ENCODE measurements at regions not wholly inside any gene's neighbourhood (a gene's known extent, or its start where the extent isn't known, plus 50 kb on each side); places are given as distances from the start of the nearest gene placed in this dataset.
A peak's percentile ranks its signal among the peaks of the same experiment; 100 is the strongest.

DNA sequence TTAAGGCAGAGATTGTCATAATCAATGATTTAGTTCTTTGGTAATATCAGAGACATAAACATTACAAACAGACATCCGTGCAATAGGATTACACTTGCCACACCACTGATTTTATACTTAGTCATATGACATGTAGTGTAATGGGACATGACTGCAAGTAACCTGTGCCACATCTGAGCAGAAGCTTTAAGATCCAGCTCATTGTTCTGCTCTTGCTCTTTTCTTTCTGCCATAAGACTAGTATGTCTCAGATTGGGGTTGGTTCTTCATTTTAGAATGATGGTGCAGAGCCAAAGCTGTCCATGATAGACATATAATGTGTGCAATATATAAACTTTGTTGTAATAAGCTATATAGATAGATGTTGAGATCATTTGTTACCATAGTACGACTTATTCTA lies 119.7 kb upstream of the SEMA3A start:
- no peak for DNase-seq (ENCODE audit: low read depth)

DNA sequence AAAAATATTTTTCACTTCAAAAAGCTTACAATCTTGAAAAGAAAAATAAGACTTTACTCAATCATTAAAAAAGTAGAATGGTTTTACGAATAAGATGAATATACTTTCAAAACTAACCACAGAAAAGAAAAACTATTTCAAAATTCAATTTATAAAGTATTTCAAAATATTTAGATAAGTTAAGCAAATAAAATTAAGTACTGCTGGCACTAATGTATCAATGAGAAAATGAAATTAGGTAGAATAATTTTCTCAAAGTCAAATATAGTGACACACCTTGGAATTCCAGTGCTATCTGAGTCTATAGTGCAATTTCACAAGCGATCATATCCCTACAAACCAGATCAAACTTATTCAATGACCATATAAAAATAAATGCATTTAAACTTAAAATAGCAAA lies 109.8 kb upstream of the SEMA3A start:
- no peak for DNase-seq (ENCODE audit: low read depth)

DNA sequence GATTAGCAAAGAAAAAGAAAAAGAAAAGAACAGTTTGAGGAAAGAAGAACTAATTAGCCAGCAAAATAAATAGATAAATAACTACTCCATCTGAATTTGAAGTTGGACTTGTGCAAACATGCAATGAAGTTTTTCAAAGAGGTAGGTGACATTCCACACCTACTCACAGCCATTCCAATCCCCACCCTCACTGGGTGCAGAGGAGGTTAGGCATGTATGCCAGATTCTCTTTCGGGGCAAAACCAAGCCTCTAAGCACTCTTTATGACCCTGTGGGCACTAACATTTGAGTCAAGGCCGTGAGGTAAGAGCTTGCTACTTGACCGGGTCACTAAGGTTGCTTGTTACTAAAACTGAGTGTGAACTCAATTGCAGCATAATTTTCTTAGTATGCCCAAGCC lies 108.4 kb upstream of the SEMA3A start:
- DNase-seq (ENCODE audit: low read depth) = no peak

DNA sequence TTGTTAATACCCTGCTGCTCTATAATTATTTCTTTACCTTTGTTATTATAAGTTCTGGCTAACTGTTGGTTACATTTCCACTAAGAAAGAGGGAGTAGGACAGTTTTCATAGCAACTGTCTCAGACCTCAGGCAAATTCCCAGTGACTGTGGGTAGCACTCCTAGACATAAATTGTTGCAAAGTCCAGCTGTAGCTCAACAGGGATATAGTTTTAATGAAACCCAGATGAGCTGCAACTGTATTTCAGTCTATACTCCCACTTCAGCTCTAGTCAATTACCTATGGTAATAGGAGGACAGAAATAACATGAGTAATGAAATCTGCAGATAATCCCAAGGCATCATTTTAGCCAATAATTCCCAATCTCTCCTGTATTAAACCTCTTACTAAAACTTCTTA lies 103.0 kb upstream of the SEMA3A start:
- DNase-seq (ENCODE audit: low read depth) = no peak

DNA sequence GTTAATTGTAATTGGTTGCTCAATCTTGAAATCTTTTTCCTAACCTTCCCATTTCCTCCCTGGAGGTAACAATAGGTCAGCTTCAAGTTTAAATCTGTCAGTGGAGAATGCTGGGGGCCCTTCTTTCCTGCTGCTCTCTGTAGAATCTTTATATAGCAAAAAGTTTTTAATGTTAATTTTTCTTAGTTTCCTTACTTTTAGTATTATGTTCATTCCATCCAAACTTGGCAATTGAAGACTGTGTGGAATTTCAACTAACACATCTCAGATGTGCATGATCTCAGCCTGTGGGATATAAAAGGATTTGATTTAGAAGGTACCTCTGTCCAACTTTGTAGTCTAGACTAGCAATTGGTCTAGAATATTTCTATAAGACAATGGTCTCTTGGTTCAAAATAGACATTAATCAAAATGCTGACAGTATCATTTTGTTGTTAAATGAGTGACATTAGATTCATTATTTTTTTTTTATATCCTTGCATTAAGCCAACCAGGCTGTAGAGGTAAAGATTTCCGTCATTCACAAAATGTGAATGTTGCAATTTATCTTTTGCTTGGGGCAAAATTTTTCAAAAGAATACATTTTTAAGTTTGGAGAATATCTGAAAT lies 100.4 kb upstream of the SEMA3A start:
- no peak for DNase-seq (ENCODE audit: low read depth)

DNA sequence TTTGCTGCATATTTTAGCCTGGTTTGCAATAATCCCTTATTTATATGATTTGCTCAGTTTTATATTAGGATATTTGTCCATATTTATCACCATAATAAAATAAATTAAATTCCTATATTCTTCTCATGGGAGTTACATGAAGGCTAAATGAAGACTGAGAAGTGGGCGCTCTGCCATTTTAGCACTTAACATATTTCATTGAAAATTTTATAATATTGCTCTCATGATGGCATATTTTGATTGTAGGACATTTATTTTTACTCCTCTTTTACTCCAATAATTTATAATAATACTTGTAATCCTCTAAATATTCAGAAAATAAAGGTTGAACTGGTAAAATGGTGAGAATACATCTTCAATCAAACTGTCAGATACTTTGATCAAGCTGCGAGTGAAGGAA lies 99.8 kb upstream of the SEMA3A start:
- DNase-seq (ENCODE audit: low read depth) = no peak

DNA sequence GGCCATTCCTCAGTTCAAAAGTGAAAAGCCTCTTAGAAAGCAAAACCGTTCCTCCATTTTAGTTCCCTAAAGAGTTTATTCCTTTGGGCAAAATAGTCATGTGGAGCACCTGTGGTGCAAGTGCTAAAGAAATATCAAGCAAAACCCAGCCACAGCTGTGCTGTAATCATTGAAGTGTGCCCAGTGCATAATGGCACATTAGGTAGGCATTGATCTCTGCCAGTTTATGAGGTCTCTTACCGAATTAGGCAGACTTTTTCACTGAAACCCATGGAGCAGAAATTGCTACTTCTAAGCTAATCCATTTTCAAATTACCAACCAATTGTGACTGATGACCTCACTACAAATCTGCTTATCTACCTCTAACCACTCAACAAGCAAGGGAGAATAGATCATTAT lies 97.2 kb upstream of the SEMA3A start:
- no peak for DNase-seq (ENCODE audit: low read depth)

DNA sequence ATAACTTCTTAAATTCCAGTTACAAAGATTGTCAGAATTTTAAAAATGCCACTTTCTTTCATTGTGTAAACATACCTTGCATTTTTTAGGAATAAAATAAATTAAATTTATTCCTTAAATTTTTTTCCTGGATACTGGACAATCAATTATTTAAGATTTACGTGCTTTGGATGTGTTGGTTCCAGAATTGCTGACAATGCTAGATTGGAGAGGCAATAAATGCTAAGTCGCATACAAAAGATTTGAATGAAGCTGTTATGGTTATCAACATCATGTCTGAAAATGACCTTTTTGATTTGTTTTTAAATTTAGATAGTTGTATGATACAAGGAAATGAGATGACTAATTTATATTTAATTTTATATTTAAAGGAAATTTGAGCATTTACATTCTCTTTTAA lies 89.2 kb upstream of the SEMA3A start:
- no peak for DNase-seq (ENCODE audit: low read depth)

DNA sequence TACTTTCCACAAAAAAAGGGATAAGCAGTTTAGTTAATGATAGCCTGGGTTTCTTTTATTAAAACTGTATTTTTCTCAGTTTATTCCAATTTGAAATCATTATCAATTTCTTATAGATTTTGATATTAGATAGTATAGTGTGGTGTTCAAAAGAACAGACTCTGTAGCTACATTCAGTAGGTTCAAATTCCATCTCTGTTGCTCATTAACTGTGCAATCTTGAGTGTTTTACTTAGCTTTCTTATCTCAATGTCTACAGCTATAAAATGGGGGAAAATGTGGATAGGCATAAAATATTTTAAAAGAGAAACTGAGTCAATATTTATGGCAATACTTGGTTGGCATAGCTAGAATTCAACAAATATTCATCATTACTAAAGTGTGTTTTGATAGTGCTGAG lies 86.9 kb upstream of the SEMA3A start:
- DNase-seq (ENCODE audit: low read depth) = no peak

DNA sequence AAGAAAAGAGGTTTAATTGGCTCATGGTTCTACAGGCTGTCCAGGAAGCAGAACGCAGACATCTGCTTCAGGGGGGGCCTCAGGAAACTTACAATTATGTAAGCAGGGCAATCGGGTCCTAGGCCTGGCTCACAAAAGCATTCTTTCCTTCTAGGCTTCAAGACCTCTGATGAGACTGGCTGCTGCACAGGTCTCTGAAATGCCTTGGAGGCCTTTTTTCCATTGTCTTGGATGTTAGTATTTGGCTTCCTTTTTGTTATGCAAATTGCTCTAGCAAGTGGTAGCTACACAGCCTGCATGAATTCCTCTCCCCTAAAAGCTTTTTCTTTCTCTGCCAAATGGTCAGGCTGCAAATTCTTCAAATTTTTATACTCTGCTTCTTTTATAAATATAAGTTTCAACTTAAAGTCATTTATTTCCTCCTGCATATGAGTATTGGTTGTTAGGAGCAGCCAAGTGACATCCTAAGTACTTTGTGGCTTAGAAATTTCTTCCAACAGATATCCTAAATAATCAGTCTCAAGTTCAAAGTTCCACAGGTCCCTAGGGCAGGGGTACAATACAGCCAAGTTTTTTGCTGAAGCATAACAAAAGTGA lies 83.1 kb upstream of the SEMA3A start:
- DNase-seq (ENCODE audit: low read depth) = no peak

DNA sequence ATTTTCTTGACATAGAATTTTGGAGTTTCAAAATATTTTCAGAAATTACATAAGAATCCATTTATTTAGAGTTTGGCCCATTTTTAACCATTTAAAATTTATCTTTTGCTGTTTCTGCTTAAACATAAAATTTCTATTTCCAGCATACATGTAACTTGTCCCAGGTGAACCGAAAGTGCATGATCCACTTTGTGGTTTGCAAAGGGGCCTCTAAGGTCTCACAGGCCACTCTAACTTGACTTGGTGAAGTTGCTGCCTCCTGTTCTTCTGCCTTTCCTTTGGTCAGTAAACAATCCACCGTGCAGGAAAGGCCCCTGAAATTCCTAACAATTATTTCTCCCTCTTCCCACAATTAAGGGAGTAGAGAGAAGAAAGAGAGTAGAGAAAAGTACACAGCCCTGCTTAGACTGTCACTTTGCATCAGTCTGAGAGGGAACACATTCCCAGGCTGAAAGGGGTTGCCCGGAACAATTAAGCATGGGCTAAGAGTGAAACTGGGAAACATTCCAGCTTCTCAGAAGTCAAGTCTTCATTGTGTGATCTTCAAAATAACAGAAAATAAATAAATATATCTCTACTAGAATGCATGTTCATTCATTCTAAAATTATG lies 79.5 kb upstream of the SEMA3A start:
- no peak for DNase-seq (ENCODE audit: low read depth)

DNA sequence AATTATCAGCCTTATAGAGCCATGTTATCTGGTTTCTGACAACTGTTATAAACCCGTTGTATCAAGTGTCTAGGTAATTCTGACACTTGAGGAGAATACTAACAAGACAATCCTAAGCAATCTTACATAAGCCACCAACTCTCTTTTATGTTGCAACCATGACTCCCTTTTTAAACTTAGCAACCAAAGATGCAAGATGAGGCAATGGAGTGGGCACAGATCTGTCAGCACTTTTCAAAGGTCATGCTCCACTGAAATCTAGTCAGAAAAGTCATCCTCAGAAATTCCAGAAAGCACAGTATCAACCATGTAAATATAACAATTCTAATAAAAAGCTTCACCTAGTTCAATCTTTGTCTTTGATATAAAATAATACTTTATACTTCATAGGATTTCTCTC lies 77.0 kb upstream of the SEMA3A start:
- no peak for DNase-seq (ENCODE audit: low read depth)

DNA sequence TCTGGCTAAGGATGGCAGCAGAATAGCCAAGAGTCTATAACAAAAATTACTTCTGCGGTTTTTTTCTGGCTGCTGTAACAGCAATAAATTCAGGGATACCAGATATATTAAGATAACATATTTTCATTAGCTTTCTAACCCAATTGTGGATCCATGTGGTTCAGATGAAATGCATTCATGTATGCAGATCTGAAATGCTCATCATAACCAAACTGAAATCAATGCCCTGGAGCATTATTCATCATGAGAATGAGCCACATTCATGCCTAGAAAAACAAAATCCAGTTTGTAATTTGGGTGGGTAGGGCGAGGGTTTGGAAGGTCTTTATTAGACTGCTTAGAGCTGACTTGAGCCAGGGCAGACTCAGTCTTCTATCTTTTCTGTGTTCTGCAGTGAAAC lies 69.8 kb upstream of the SEMA3A start:
- no peak for DNase-seq (ENCODE audit: low read depth)

DNA sequence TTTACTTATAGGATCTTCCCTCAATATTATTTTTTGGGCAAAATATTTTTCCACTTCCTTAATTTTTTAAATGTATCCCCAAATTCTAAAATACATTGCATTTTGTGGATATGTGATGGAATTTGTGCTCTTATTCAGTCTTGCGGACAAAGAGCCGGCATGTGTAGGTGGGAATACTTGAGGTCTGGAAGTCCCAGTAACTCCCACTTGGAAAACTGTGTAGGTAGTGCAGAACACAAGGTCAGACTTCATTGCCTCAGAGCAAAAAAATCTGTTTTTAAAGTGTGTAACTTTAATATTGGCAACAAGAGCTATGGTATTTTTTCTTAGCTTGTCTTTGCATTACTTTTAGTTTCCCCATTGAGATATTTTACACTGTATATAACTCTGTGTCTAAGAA lies 68.5 kb upstream of the SEMA3A start:
- DNase-seq (ENCODE audit: low read depth) = no peak

DNA sequence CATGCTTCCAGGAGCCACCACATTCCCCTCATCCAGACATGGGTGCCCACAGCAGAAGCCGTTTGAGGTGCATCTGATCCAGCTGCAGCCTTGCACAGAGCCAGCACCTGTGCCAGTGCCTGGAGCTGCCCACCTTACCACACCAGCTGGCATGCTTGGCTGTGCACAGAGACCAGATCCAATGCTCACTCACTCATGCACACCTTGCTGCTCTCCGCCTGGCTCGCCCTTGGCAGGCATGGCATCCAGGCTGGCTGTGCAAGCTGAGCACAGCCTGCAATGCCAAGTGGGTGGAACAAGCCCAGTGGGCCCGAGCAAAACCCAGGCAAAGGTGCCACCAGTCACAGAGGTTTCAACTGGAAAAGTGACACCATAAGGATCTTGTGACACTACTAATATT lies 66.9 kb upstream of the SEMA3A start:
- no peak for DNase-seq (ENCODE audit: low read depth)

DNA sequence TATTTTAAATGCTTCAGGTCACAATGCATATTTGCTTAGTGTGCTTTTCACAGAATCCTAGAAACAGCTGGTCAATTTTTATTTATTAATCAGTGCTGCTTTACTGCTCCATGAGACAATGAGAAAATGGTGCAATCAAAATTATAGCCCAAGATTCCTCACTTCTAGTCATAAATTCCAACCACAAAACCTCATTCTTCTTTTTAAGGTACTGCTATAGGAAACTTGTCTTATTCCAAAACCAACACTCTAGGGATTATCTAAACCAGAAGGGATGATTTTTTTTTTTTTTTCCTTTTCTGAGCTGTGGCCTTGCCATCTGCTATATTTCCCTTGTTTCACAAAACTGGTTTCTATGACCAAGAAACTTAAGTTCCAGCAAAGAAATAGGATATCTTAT lies 64.0 kb upstream of the SEMA3A start:
- peak; percentile 67 for DNase-seq (ENCODE audit: low read depth)

DNA sequence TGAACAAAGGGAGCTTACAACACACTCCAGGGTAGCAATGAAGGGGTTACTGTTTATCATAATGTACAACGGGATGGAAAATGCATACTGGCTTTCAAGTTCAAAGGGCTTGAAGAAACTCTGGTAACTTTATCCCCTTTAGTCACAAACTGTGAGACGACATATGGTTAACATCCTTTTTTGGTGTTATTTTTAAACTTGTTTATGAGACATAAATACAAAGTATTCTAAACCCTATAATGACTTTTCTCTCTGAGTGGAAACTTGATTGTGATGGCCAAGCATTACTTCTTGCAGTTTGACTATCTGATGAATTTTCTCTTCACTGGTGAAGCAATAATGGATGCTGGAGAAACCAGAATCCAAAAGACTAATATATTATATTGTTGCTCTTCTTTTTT lies 62.0 kb upstream of the SEMA3A start:
- no peak for DNase-seq (ENCODE audit: low read depth)

DNA sequence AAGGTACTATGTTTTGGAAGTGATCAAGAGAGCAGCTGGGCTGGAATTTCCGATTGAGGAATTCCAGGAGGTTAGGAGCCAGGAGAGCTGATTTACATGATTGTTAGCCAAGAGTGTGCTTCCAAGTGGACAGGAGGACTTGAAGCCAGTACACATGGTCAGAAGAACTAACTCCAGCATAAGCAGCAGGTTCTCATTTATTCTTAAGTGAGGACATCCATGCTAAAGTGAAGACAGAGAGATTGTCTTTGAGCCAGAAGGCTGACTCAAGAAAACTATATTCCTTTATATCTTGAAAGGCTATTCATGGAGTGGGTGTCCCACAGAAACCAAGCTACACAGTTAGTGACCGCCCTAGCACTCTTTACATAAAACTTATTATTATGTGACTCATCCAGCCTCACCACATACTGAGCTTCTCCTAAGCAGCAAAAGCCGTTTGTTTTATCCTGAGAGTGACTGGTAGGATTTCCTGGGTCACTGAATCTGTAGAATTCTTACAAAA lies 56.7 kb upstream of the SEMA3A start:
- peak; percentile 71 for DNase-seq (ENCODE audit: low read depth)

DNA sequence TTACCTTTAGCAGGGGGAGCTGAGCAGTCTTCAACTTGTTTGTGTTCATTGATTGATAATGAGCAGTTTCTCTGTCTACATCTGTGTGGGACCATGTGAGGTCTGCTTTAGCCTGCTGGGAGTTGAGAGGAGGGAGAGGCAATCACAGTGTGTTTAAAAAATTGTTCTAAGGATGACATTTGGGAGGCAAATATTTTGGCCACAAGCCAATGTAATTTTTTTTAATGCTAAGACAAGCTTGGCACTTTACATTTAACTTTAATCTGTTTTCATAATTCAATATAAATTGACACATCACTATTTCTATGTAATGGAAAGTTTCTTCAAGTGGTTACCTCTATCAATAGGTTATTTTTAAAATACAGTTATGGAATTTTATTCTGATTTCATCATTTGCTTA lies 55.9 kb upstream of the SEMA3A start:
- DNase-seq (ENCODE audit: low read depth) = no peak

DNA sequence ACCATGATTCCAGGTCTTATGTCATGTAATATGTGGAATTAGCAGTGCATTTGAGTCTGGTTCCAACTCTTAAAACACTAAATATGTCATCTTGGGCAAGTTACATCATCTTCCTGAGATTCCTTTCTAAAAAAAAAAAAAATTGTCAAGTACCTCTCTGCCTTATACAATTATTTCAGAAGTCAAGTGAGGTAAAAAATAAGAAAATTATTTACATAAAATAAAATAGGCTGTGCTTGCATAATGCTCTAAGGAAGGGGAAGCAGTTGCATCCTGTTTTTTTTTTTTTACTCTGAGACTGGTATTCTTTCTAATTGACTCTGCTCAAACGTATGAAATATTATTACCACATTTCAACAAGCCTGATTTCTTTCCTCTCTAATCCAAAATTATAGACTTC lies 55.1 kb upstream of the SEMA3A start:
- DNase-seq (ENCODE audit: low read depth) = no peak

DNA sequence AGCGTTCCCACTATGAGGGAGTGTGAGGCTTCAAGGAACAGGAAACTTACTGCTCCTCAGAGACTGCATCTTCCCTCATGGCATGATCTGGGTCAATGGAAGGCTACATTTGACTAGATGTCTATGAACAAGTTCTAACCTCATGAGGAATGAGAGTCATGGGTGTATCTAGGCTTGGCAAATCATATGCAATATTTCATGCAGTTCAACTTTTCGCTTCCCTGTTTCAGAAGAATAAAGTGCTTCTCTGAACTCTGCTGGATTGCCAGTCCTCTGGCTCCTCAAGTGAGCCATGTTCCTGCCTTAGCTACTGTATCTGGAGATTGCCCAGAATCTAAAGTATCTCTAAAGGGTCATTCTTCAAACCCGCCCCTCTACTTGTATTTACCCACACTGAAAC lies 54.3 kb upstream of the SEMA3A start:
- DNase-seq (ENCODE audit: low read depth) = no peak

DNA sequence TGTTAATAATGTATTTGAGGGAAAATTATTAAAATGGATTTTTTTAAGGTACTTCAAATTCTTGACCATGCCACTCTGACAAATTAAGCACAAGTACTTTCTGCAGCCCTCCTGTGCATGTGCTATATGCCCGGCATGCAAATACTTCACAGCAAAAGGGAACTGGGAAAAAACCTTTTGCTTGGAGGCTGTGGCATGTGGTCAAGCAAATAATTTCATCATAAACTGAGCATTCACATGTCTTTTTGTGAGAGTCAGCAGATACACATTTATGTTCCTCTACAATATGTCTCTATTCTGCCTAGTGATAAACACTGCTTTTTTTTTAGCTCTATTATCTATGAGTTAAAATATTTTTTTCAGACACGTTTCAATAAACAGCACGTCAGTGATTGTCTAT lies 53.7 kb upstream of the SEMA3A start:
- DNase-seq (ENCODE audit: low read depth) = no peak

DNA sequence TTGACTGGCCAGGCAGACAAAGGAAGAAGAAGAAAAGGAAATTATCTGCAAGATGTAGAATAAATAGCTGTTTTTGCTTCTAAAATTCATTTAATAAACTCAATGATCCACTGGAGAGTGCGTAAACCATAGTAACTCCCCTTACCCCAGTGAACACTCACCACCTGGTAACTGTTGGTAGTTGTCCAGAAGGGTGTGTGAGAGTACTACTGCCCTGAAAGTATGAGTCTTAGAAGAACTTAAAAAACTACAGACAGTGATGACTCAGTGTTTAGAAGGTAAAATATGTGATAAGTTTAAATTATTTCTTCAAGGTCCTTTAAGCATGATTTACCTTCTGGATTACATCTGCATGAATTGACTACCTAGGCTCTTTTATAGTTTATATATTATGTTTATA lies 53.0 kb upstream of the SEMA3A start:
- DNase-seq (ENCODE audit: low read depth) = no peak

DNA sequence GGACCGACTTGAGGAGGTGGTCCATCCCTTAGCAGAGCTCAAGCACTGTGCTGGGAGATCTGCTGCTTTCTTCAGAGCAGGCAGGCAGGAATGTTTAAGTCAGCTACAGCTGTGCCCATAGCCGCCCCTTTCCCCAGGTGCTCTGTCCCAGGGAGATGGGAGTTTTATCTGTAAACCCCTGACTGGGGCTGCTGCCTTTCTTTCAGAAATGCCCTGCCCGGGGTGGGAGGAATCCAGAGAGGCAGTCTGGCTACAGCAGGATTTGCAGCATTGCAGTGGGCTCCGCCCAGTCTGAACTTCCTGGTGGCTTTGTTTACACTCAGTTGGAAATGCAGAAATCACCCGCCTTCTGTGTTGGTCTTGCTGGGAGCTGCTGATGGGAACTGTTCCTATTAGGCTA lies 51.2 kb upstream of the SEMA3A start:
- no peak for DNase-seq (ENCODE audit: low read depth)

Measured in GM04504 (cell line).